Muscle of leg (tissue), 3 donors: ENCODE measurements at regions not wholly inside any gene's neighbourhood (a gene's known extent, or its start where the extent isn't known, plus 50 kb on each side); places are given as distances from the start of the nearest gene placed in this dataset.

Experiments
- DNase-seq: peaks from one replicate; pipeline ENCODE4 v3.0.0; 2013
- H3K27ac ChIP-seq: one replicate; pipeline ENCODE4 v1.5.1; 2013; ENCODE audit warnings: mild to moderate bottlenecking, low read length, control low read depth
- H3K27me3 ChIP-seq: one replicate; pipeline ENCODE4 v1.6.1; 2013; ENCODE audit warnings: low read length; ENCODE audit not compliant: control insufficient read depth, insufficient read depth
- H3K36me3 ChIP-seq: one replicate; pipeline ENCODE4 v1.6.1; 2013; ENCODE audit warnings: low read length; ENCODE audit not compliant: control insufficient read depth, insufficient read depth
- H3K4me1 ChIP-seq: one replicate; pipeline ENCODE4 v1.6.1; 2013; ENCODE audit warnings: low read length; ENCODE audit not compliant: control insufficient read depth, insufficient read depth
- H3K4me3 ChIP-seq: one replicate; pipeline ENCODE4 v1.5.1; 2013; ENCODE audit warnings: low read length, control low read depth
- H3K9me3 ChIP-seq: replicated peaks from 2 replicates; pipeline ENCODE4 v1.6.1; 2013; ENCODE audit warnings: low read depth, low read length; ENCODE audit not compliant: control insufficient read depth
- WGBS: methylation state at CpG from one replicate; pipeline ENCODE4 v1.1.5; 2013; ENCODE audit warnings: missing lambda C conversion rate; ENCODE audit not compliant: insufficient coverage; 5-methylcytosine and 5-hydroxymethylcytosine counted together

DNA sequence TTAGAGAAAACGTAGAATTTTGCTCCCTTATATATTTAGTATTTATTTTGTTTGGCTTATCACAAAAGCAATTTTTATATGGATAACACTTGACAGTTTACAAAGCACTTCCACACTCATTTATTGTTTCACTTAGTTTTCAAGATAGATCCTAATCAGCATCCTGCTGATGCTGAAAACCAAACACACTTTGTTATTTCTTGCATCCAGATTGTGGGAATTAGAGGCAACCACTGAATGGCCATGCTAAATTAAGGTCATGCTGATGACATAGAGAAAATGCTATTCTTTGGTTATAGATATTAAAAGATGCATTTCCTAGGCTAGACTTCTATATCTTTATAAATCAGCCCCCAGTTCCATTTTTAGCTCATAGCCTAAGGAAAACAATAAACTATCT is 474.1 kb upstream of the KCNMB2 start:
- H3K27ac ChIP-seq = no peak overlapping the region
- H3K36me3 ChIP-seq = no peaks in the 10 kb centered on the region
- no CpG with 5 or more reads among the region's 1 CpG for WGBS

DNA sequence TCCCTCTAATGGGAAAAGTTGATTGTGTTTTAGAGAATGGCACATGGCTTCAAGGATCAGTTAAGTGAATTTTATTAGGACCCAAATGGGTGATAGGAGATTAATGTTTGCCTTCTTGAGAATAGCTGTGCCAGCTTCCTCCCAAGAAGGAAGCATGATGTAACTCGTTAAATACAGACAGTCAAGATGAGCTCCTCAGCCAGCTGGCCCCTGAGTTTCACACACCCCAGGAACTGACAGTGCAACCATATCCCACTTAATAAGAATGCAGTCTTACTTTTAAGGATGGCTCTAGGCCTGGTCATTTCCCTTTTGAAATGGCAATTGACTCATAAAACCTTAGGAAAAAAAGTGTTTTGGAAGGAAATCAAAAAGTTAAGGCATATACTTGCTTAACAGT is 472.8 kb upstream of the KCNMB2 start:
- DNase-seq = peak; percentile 48
- WGBS = no CpG with 5 or more reads among the region's 1 CpG
- Histone ChIP-seq H3K36me3 (no peaks in the 10 kb centered on the region), H3K27ac (no peak overlapping the region), H3K4me1 (peaks cover 2% of the 10 kb centered on the region), H3K27me3 (no peaks in the 10 kb centered on the region), H3K4me3 (no peak overlapping the region), H3K9me3 (no peaks in the 10 kb centered on the region)

More for the DNA sequence above, 474.1 kb upstream of the KCNMB2 start:
- no peak for DNase-seq
- no peaks in the 10 kb centered on the region for H3K27me3 ChIP-seq
- H3K4me1 ChIP-seq = peaks cover 2% of the 10 kb centered on the region
- H3K4me3 ChIP-seq = no peak overlapping the region
- H3K9me3 ChIP-seq = no peaks in the 10 kb centered on the region

DNA sequence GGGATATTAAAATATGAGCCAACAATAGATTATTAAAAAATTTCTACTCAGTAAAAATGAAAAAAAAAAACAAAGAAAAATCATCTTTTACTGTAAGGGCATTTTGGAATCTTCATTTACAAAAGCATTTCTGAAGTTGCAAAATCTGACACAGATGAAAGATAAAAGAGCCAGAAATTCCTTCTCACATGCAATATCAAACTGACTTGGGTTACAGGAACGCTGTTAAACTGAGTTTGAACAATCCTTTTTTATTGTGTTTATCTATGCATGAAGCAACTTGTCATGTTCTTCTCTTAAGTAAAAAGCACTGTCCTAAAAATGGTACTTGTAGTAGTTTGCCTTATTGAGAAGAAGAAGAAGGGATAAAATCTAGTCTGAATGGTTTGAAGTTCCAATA is 468.5 kb upstream of the KCNMB2 start:
- WGBS = no CpG with 5 or more reads among the region's 1 CpG

DNA sequence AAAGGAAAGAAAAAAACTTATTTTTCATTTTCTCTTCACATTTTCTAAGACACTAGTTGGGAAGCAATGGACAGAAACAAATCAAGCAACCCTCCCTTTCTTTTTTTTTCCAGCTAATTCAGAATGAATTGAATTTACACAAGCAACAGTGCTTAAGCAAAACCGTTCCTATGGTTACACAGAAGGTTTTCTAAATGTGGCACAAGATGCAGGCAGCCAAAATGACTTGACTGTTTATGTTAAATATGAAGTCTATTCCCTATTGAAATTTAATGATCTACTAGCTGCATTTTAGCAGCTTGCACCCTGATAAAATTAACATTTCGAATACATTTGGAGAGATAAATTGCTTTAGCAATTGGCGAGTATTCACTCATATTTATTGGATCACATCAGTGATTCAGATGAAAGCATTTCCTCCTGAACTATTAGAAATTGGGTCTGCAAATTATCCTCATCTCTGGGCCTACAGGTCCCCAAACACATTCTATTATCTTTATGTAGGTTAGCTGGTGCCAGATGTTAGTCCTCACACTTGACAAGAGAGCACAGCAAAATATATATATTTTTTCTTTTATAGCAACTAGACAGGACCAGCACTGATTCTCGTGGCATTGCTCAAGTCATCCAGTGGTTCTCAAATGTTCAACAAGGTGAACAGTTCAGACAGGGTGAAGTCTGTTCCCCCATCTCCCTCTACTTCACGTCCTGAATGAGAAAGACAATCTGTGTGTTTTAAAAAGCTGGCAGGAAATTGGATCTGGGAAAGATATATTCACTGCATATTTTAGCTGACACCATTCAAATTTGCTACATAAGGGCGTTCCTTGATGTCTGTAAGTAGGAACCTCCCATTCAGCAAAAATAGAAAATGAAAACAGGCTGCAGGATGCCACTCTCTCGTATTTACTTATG is 463.6 kb upstream of the KCNMB2 start:
- H3K4me1 ChIP-seq = no peaks in the 10 kb centered on the region
- no peaks in the 10 kb centered on the region for H3K9me3 ChIP-seq
- H3K36me3 ChIP-seq = no peaks in the 10 kb centered on the region
- WGBS = 0% methylated on average over 1 of the region's 7 CpGs
- H3K27me3 ChIP-seq = no peaks in the 10 kb centered on the region
- H3K27ac ChIP-seq = peak overlapping the region; percentile 33
- DNase-seq = peak; percentile 91
- no peak overlapping the region for H3K4me3 ChIP-seq

More for the DNA sequence above, 468.5 kb upstream of the KCNMB2 start:
- no peak overlapping the region for H3K27ac ChIP-seq
- H3K27me3 ChIP-seq = no peaks in the 10 kb centered on the region
- DNase-seq = no peak
- no peaks in the 10 kb centered on the region for H3K9me3 ChIP-seq
- H3K36me3 ChIP-seq = no peaks in the 10 kb centered on the region
- no peaks in the 10 kb centered on the region for H3K4me1 ChIP-seq
- H3K4me3 ChIP-seq = no peak overlapping the region

DNA sequence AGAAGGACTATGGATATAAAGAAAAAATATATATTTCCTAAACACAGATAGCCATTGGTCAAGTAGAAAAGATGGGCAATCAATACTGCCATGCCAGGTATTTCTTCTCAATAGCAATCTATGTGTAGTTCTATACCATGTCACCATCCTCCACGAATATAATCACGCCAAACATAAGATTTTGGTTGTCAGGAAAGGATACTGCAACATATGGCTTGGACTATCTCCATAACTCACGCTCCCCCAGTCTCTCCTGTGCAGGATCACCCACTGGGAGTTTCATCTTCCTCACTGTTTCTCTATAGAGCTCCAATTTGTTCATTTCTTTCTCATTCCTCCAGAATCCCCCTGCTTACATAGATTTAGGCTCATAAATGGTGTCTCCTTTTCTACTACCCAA is 462.9 kb upstream of the KCNMB2 start:
- no peak for DNase-seq
- Histone ChIP-seq H3K4me1 (no peaks in the 10 kb centered on the region), H3K4me3 (no peak overlapping the region), H3K27me3 (no peaks in the 10 kb centered on the region), H3K9me3 (no peaks in the 10 kb centered on the region), H3K36me3 (no peaks in the 10 kb centered on the region), H3K27ac (no peak overlapping the region)
- 0% methylated on average over 1 of the region's 3 CpGs for WGBS

DNA sequence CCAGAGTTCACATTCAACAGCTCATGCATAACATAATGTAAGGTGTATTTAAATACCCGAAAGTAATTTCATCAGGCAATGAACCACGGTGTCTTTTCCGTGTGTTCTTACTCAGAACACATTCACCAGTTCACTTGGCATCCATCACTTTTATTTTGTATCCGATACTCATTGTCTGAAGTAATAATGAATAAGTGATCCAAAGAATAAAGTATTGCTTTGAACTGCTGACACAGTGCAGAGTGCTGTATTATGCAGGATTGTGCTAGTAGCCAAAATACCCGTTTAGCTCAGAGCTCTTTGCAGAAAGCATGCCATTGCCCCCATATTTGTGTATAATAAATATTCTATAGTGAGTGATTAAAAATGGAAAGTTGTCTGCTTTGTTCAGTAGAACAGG is 460.9 kb upstream of the KCNMB2 start:
- no peak overlapping the region for H3K4me3 ChIP-seq
- H3K9me3 ChIP-seq = no peaks in the 10 kb centered on the region
- WGBS = no CpG with 5 or more reads among the region's 5 CpGs
- no peaks in the 10 kb centered on the region for H3K36me3 ChIP-seq
- peaks cover 5% of the 10 kb centered on the region for H3K4me1 ChIP-seq
- H3K27me3 ChIP-seq = no peaks in the 10 kb centered on the region
- no peak for DNase-seq
- no peak overlapping the region for H3K27ac ChIP-seq

DNA sequence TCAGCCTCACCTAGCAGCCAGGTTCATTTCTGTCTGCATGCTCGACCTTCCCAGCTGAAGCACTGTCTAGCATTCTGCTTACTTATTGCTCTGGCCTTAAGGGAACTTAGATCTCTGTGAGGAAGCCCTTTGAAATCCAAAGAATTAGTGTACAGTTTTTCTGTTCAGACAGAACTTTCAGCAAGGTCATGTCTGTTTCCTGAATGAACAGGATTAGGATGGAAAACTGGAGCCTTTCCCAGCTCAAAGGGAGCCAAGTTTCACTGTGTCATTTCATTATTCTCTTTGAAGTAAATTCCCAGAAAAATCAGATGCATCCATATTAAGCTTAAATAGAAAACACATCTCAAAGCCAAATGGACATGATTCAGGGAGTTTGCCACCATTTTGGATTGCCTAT is 457.3 kb upstream of the KCNMB2 start:
- H3K9me3 ChIP-seq = no peaks in the 10 kb centered on the region
- no peak overlapping the region for H3K4me3 ChIP-seq
- H3K27ac ChIP-seq = peak overlapping the region; percentile 72
- peak; percentile 95 for DNase-seq
- no peaks in the 10 kb centered on the region for H3K27me3 ChIP-seq
- no CpG with 5 or more reads among the region's 1 CpG for WGBS
- peaks cover 14% of the 10 kb centered on the region for H3K4me1 ChIP-seq
- no peaks in the 10 kb centered on the region for H3K36me3 ChIP-seq

DNA sequence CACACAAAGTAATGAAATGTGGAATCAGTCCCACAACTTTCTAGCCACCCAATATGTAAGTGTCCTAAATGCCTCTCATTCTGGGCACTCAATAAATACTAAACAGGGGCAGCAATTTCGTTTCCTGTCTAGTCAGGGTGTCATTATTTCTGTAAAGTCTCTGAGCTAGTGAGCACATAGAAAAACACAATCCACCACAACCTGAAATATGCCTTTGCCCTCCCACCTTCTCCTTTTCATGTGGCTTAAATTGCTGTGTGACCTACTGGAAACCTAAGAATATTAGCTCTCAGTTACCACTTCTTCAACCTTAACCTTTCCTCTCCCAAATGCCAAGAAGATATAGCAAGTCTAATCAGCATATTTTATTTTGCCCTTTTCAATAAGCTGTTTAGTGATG is 456.3 kb upstream of the KCNMB2 start:
- H3K4me3 ChIP-seq = no peak overlapping the region
- no peaks in the 10 kb centered on the region for H3K27me3 ChIP-seq
- no peak overlapping the region for H3K27ac ChIP-seq
- peaks cover 19% of the 10 kb centered on the region for H3K4me1 ChIP-seq
- no CpG with 5 or more reads among the region's 1 CpG for WGBS
- DNase-seq = no peak
- H3K36me3 ChIP-seq = no peaks in the 10 kb centered on the region
- H3K9me3 ChIP-seq = no peaks in the 10 kb centered on the region

DNA sequence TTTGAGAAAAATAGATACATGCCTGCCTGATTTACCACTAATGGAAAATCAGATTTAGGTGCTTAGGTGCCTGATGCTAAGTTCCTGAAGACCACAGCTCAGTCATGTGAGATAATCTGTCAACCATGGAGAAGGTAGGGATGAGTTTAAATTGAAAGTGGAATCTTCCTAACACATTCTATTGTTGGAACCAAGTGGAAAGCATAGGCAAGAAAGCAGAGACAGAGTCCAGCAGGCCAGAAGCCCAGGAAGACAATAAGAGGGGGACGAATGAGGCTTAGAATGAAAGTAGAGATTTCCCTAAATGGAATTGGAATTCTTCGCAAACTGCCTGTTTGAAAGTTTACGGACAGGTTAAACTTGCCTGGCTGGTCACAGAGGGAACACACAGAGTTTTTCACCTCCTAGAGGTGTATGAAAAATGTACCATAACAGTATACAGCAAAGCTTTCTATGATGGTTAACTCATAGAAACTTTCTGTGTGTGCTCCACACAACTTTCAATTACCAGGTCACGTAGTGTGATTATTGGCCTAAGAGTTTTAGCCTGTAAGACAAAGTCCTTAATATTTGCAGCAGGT is 453.8 kb upstream of the KCNMB2 start:
- H3K4me1 ChIP-seq = peaks cover 32% of the 10 kb centered on the region
- H3K9me3 ChIP-seq = no peaks in the 10 kb centered on the region
- no peak overlapping the region for H3K4me3 ChIP-seq
- 60% methylated on average over 1 of the region's 4 CpGs for WGBS
- H3K27ac ChIP-seq = peak overlapping the region; percentile 11
- H3K27me3 ChIP-seq = no peaks in the 10 kb centered on the region
- DNase-seq = peak; percentile 68
- H3K36me3 ChIP-seq = no peaks in the 10 kb centered on the region

DNA sequence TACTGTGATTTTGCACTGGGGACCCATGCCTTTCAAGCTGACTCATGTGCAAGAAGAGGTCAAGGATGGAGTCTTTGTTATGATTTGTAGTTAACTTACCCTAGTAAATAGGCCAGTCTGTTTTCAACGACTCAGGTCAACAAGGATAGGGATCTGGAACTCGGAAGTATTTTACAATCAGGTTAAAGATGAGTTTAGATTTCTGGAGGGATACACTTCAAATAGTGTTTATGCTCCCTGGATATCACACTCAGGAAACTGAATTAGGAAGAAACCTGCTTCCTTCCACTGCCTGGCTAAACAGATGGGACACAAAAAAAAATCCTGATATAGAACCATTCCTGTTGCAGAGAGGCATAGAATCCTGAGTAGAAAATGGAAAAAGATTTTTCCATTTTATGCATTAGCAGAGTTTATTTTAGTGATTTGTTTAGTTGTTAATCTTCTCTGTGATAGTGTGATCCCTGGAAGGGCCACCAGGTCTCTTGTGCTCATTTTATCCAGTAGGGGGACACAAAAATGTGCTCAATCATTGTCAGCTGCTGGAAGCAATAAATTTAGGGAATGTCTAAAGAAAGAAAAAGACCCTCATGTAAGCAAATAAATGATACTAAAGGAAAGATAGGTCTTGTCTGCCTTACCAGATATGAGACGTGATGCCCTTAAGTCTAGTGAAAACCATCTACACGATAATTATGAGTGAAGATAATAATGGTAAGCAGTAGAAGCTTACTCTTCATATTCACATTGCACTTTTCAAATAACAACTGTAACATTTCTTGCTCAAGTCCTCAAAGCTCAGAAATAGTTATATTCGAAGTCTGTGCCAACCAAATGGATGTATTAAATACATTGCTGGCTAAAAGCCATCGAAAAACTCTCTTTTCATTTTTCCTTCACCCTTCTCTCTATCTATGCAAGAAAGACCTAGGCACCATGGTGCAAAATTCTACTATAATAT is 452.1 kb upstream of the KCNMB2 start:
- H3K27ac ChIP-seq = peak overlapping the region; percentile 88
- H3K9me3 ChIP-seq = no peaks in the 10 kb centered on the region
- H3K4me1 ChIP-seq = peaks cover 27% of the 10 kb centered on the region
- no peak overlapping the region for H3K4me3 ChIP-seq
- 33% methylated on average over 1 of the region's 6 CpGs for WGBS
- no peaks in the 10 kb centered on the region for H3K27me3 ChIP-seq
- DNase-seq = peak; percentile 46
- no peaks in the 10 kb centered on the region for H3K36me3 ChIP-seq
